Body of pancreas (tissue), 4 donors: ENCODE measurements at regions not wholly inside any gene's neighbourhood (a gene's known extent, or its start where the extent isn't known, plus 50 kb on each side); places are given as distances from the start of the nearest gene placed in this dataset.

ENCODE experiments used
- ATAC-seq: fragments of 150-250 bp; one replicate; pipeline ENCODE4 v1.9.1; 2016
- DNase-seq, 4 donors: peaks; one replicate each; pipeline ENCODE4 v3.0.0-alpha.2; 2019
- H3K27ac ChIP-seq, 4 donors: fragments of 200-600 bp; sonication (generic); 1 replicate in 3 of 4; 2 replicates in 1 of 4; pipeline versions ENCODE4 v1.5.1 to v1.6.1; 2016 to 2019; ENCODE audit warnings: mild to moderate bottlenecking in 1 of 4, mixed read lengths in 1 of 4, moderate library complexity in 1 of 4
- H3K27me3 ChIP-seq, 2 donors: fragments of 200-600 bp; sonication (generic); one replicate each; pipeline ENCODE4 v1.6.0; 2016; ENCODE audit warnings: mild to moderate bottlenecking in 1 of 2
- H3K36me3 ChIP-seq, 2 donors: fragments of 200-600 bp; sonication (generic); replicated peaks in 1 of 2; 2 replicates each; pipeline ENCODE4 v1.5.1; 2016; ENCODE audit warnings: low read depth in 2 of 2; ENCODE audit not compliant: insufficient read depth in 1 of 2
- H3K4me1 ChIP-seq: fragments of 200-600 bp; sonication (generic); one replicate; pipeline ENCODE4 v1.6.0; 2016
- H3K4me3 ChIP-seq, 2 donors: fragments of 200-600 bp; sonication (generic); 1 replicate in 1 of 2; 2 replicates in 1 of 2; pipeline ENCODE4 v1.5.1; 2016 to 2019
- H3K9me3 ChIP-seq, 3 donors: fragments of 200-600 bp; sonication (generic); 1 replicate in 2 of 3; 2 replicates in 1 of 3; pipeline ENCODE4 v1.5.1; 2016
- POLR2A ChIP-seq, 3 donors: fragments of 450-650 bp; IDR thresholded peaks; one replicate each; pipeline ENCODE4 v1.6.1; 2016; ENCODE audit warnings: antibody characterized with exemption in 3 of 3, mild to moderate bottlenecking in 2 of 3
- WGBS, 2 donors: methylation state at CpG; one replicate each; pipeline ENCODE4 v1.1.5; 2017; 5-methylcytosine and 5-hydroxymethylcytosine counted together
- intact Hi-C: fragments of 100-400 bp; cut with DNase I; formaldehyde crosslinking; loops from one replicate; pipeline ENCODE4 v1.15.1; 2023
- TF ChIP-seq, protein P1 (sequence below), 7 experiments: fragments of 450-650 bp in 4 of 7; fragments of 200-600 bp in 3 of 7; sonication (generic) in 3 of 7; IDR thresholded peaks; one replicate each; pipeline ENCODE4 v1.5.1; 2016 to 2019; ENCODE audit warnings: antibody characterized with exemption in 7 of 7

DNA sequence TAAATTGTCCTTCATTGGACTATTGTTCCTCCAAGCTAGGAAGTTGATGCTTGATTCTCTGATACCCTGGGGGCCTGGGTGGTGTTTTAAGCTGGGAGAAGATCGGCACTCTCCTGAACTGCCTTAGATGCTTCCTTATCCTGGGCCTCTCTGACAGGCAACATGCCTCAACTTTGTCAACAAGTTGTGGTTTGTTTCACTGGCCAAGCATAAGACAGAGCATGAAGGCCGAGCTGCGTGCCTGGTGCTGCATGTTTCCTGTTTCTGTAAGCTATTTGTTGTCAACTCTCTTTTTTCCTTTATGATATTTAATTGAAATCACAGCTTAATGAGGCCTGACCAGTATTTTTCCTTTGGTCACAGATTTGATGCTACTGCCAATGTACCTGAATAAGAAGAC, 187.6 kb upstream of the TNC start:
- H3K9me3 ChIP-seq, result no peaks in the 10 kb centered on the region
- intact Hi-C loops, result no loop called here
- 35 to 39% methylated on average over 3 of the region's 3 CpGs for WGBS, 2 donors
- ATAC-seq, result no peak
- no peaks in the 10 kb centered on the region for H3K36me3 ChIP-seq
- TF ChIP-seq POLR2A (IDR thresholded peaks at IDR 0.05), result no peak
- TF ChIP-seq, protein P1, sequence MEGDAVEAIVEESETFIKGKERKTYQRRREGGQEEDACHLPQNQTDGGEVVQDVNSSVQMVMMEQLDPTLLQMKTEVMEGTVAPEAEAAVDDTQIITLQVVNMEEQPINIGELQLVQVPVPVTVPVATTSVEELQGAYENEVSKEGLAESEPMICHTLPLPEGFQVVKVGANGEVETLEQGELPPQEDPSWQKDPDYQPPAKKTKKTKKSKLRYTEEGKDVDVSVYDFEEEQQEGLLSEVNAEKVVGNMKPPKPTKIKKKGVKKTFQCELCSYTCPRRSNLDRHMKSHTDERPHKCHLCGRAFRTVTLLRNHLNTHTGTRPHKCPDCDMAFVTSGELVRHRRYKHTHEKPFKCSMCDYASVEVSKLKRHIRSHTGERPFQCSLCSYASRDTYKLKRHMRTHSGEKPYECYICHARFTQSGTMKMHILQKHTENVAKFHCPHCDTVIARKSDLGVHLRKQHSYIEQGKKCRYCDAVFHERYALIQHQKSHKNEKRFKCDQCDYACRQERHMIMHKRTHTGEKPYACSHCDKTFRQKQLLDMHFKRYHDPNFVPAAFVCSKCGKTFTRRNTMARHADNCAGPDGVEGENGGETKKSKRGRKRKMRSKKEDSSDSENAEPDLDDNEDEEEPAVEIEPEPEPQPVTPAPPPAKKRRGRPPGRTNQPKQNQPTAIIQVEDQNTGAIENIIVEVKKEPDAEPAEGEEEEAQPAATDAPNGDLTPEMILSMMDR (IDR thresholded peaks at IDR 0.05), result no peak
- no peaks in the 10 kb centered on the region for H3K4me1 ChIP-seq
- no peaks in the 10 kb centered on the region for H3K27me3 ChIP-seq
- DNase-seq, result no peak
- no peak overlapping the region for H3K27ac ChIP-seq
- no peak overlapping the region for H3K4me3 ChIP-seq

DNA sequence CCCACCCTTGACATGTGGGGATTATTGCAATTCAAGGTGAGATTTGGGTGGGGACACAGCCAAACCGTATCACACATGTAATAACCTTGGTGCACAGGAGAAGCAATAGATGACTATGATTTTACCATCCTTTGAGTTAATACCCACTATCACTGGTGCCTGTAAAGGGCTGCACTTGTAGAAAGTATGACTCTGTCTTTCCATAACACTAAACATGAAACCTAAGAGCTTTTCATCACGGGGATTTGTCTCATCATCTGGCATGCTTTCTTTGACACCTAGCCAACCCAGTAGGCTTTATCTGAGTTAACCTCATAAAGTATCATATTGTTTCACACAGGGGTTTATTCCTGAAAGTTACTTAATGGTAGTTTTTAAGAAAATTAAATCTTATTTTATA, 188.9 kb upstream of the TNC start:
- no peaks in the 10 kb centered on the region for H3K36me3 ChIP-seq
- ATAC-seq (no peak), DNase-seq (no peak)
- no peak overlapping the region for H3K27ac ChIP-seq
- H3K4me1 ChIP-seq, result no peaks in the 10 kb centered on the region
- intact Hi-C loops, result no loop called here
- TF ChIP-seq, protein P1 (IDR thresholded peaks at IDR 0.05), result no peak
- TF ChIP-seq POLR2A (IDR thresholded peaks at IDR 0.05), result no peak
- no peak overlapping the region for H3K4me3 ChIP-seq
- 57 to 67% methylated on average over 2 of the region's 2 CpGs for WGBS, 2 donors
- no peaks in the 10 kb centered on the region for H3K9me3 ChIP-seq
- H3K27me3 ChIP-seq, result no peaks in the 10 kb centered on the region

DNA sequence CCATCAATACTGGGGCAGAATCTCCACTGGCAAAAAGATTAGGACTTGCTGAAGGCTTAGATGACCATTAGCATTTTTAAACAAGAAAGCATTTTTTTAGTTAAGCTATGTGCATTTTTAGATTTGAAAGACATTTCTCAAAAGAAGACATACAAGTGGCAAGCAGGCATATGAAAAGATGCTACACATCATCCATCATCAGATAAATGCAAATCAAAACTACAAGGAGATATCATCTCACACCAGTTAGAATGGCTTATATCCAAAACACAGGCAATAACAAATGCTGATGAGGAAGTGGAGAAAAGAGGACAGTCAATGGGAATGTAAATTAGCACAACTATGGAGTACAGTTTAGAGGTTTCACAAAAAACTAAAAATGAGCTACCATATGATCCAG, 195.6 kb upstream of the TNC start:
- H3K9me3 ChIP-seq, result no peaks in the 10 kb centered on the region
- ATAC-seq (no peak), DNase-seq (no peak)
- TF ChIP-seq, protein P1 (IDR thresholded peaks at IDR 0.05), result no peak
- no peaks in the 10 kb centered on the region for H3K27me3 ChIP-seq
- no peak overlapping the region for H3K27ac ChIP-seq
- no peaks in the 10 kb centered on the region for H3K36me3 ChIP-seq
- intact Hi-C loops, result no loop called here
- no peak overlapping the region for H3K4me3 ChIP-seq
- H3K4me1 ChIP-seq, result no peaks in the 10 kb centered on the region

DNA sequence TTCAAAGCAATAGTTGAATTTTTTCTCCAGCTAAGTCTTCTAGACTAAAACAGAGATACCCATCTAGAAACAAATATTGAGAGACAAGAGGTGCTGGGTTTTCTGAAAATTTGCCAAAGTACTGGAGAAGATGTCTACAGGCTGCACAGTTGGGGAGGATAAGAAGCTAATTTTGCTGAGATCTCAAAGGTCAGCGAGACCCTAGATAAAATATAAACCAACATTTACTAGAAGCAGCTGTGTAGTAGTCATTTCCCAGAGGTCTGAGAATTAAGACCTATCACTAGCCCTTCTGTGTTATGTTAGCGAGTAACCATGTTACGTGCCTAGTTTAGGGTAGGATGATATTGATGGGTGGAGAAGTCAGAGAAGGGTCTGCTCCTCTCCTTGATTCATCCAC, 208.5 kb upstream of the TNC start:
- Histone ChIP-seq H3K27ac (no peak overlapping the region), H3K4me1 (no peaks in the 10 kb centered on the region), H3K36me3 (no peaks in the 10 kb centered on the region), H3K27me3 (no peaks in the 10 kb centered on the region), H3K4me3 (no peak overlapping the region), H3K9me3 (no peaks in the 10 kb centered on the region)
- intact Hi-C loops, result no loop called here
- ATAC-seq, result no peak
- no peak for DNase-seq
- 79% methylated on average over 3 of the region's 3 CpGs for whole genome bisulfite sequencing, 2 donors
- TF ChIP-seq, protein P1 (IDR thresholded peaks at IDR 0.05), result no peak
- TF ChIP-seq POLR2A (IDR thresholded peaks at IDR 0.05), result no peak

DNA sequence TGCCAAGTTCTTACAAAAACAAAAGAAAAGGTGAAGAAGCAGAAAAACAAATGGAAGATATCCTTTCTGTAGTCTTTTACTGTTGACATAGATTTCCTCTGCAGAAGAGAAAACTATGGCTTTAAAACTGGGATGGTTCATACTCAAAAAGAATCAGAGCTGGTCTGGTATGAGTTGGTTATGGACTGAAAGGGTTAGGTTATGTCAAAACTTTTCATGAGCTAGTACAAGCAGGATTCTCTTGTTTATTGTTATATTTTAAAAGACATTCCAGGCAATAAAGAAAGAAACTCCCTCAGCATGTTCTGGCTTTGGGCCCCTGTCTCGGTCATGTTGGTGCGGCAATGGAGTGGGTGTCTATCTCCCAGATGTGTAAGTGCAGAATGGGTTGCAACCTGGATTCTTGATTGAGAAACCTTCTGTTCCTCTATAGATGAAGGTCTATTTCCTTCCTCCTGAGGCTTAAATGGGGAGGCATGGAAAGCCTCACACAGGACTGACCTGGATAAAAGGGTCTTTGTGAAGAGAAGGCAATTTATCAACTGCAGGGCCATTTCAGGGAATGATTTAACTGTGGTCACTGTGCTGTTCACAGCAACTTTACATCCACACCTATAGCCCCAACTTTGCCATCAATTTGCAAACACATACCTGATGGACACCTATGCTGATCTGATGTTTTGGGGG, 209.6 kb upstream of the TNC start:
- H3K36me3 ChIP-seq, result no peaks in the 10 kb centered on the region
- TF ChIP-seq POLR2A (IDR thresholded peaks at IDR 0.05), result no peak
- TF ChIP-seq, protein P1 (IDR thresholded peaks at IDR 0.05), result no peak
- intact Hi-C loops, result no loop called here
- no peaks in the 10 kb centered on the region for H3K9me3 ChIP-seq
- no peak overlapping the region for H3K4me3 ChIP-seq
- H3K27ac ChIP-seq, result no peak overlapping the region
- H3K27me3 ChIP-seq, result no peaks in the 10 kb centered on the region
- 74 to 84% methylated on average over 2 of the region's 2 CpGs for WGBS, 2 donors
- no peak for DNase-seq
- no peaks in the 10 kb centered on the region for H3K4me1 ChIP-seq
- ATAC-seq, result no peak
